Gastrocnemius medialis (tissue), 4 donors: ENCODE measurements at regions not wholly inside any gene's neighbourhood (a gene's known extent, or its start where the extent isn't known, plus 50 kb on each side); places are given as distances from the start of the nearest gene placed in this dataset.

Experiments
- ATAC-seq, 2 donors: fragments of 150-250 bp; one replicate each; pipeline ENCODE4 v1.9.1; 2016
- DNase-seq, 2 donors: peaks; one replicate each; pipeline ENCODE4 v3.0.0-alpha.2; 2019
- H3K27ac ChIP-seq, 4 donors: fragments of 200-600 bp; sonication (generic); 1 replicate in 1 of 4; 2 replicates in 3 of 4; pipeline ENCODE4 v1.5.1; 2016 to 2018; ENCODE audit warnings: mild to moderate bottlenecking in 2 of 4, moderate library complexity in 1 of 4
- H3K27me3 ChIP-seq, 3 donors: fragments of 200-600 bp; sonication (generic) in 2 of 3; 1 replicate in 1 of 3; 2 replicates in 2 of 3; pipeline versions ENCODE4 v1.5.1 to v1.6.0; 2016 to 2019; ENCODE audit warnings: mild to moderate bottlenecking in 1 of 3, moderate library complexity in 1 of 3
- H3K36me3 ChIP-seq, 2 donors: fragments of 200-600 bp; sonication (generic) in 1 of 2; one replicate each; pipeline ENCODE4 v1.5.1; 2017 to 2018
- H3K4me1 ChIP-seq, 2 donors: fragments of 200-600 bp; sonication (generic) in 1 of 2; one replicate each; pipeline ENCODE4 v1.5.1; 2016 to 2017; ENCODE audit warnings: mild to moderate bottlenecking in 2 of 2
- H3K4me3 ChIP-seq, 4 donors: fragments of 200-600 bp; sonication (generic) in 3 of 4; 1 replicate in 1 of 4; 2 replicates in 3 of 4; pipeline ENCODE4 v1.5.1; 2016 to 2019; ENCODE audit warnings: mild to moderate bottlenecking in 2 of 4
- H3K9me3 ChIP-seq, 3 donors: fragments of 200-600 bp; sonication (generic) in 2 of 3; 1 replicate in 1 of 3; 2 replicates in 2 of 3; pipeline ENCODE4 v1.5.1; 2016 to 2019
- CTCF ChIP-seq, 5 experiments: fragments of 450-650 bp in 3 of 5; fragments of 200-600 bp in 2 of 5; sonication (generic) in 2 of 5; IDR thresholded peaks in 4 of 5; conservative IDR thresholded peaks in 1 of 5; 1 replicate in 4 of 5; 2 replicates in 1 of 5; pipeline ENCODE4 v1.5.1; 2016 to 2019; ENCODE audit warnings: antibody characterized with exemption in 5 of 5, mild to moderate bottlenecking in 3 of 5, moderate library complexity in 3 of 5
- POLR2A ChIP-seq, 2 donors: fragments of 450-650 bp; IDR thresholded peaks; one replicate each; pipeline ENCODE4 v1.6.1; 2017; ENCODE audit warnings: antibody characterized with exemption in 2 of 2, mild to moderate bottlenecking in 2 of 2, moderate library complexity in 2 of 2
- in situ Hi-C, 4 donors: fragments of 200-750 bp; cut with MboI; loops; one replicate each; pipeline versions ENCODE4 v1.15.0 to v1.8.0; 2017; ENCODE audit warnings: low sequenced_read_pairs in 4 of 4
- intact Hi-C: fragments of 100-400 bp; cut with DNase I; formaldehyde crosslinking; loops from one replicate; pipeline ENCODE4 v1.15.1; 2023; ENCODE audit warnings: low total_unique reads

- DNase-seq = no peak
- Histone ChIP-seq H3K9me3 (no peaks in the 10 kb centered on the region), H3K27ac (no peak overlapping the region), H3K4me1 (no peaks in the 10 kb centered on the region), H3K27me3 (no peaks in the 10 kb centered on the region), H3K4me3 (no peak overlapping the region), H3K36me3 (no peaks in the 10 kb centered on the region)
- in situ Hi-C loops (no loop called here), intact Hi-C loops (loop anchor here (5.0 kb wide), 1 partner anchor 466 kb away; no protein-coding TSS in a partner anchor)
- no peak for TF ChIP-seq POLR2A (IDR thresholded peaks at IDR 0.05)
- TF ChIP-seq CTCF (IDR thresholded peaks at IDR 0.05 in 4 of 5, conservative IDR thresholded peaks at IDR 0.05 in 1 of 5) = no peak
- ATAC-seq = no peak
Measured at GRCh38 chr6:11925805-11926204, 86.3 kb upstream of the HIVEP1 start.

- no peak for TF ChIP-seq CTCF (IDR thresholded peaks at IDR 0.05 in 4 of 5, conservative IDR thresholded peaks at IDR 0.05 in 1 of 5)
- TF ChIP-seq POLR2A (IDR thresholded peaks at IDR 0.05) = no peak
- Histone ChIP-seq H3K27ac (no peak overlapping the region), H3K9me3 (no peaks in the 10 kb centered on the region), H3K4me1 (no peaks in the 10 kb centered on the region), H3K4me3 (no peak overlapping the region), H3K27me3 (no peaks in the 10 kb centered on the region), H3K36me3 (no peaks in the 10 kb centered on the region)
- ATAC-seq (no peak), DNase-seq (no peak)
- in situ Hi-C loops (no loop called here), intact Hi-C loops (no loop called here)
Measured at GRCh38 chr6:11923621-11924020, 88.5 kb upstream of the HIVEP1 start.

- Histone ChIP-seq H3K27me3 (no peaks in the 10 kb centered on the region), H3K4me3 (no peak overlapping the region), H3K27ac (no peak overlapping the region), H3K36me3 (no peaks in the 10 kb centered on the region), H3K4me1 (peaks cover 0 to 3% of the 10 kb centered on the region in 2 donors), H3K9me3 (no peaks in the 10 kb centered on the region)
- in situ Hi-C loops = no loop called here
- DNase-seq (no peak), ATAC-seq (no peak)
- TF ChIP-seq CTCF (IDR thresholded peaks at IDR 0.05 in 4 of 5, conservative IDR thresholded peaks at IDR 0.05 in 1 of 5) (no peak), POLR2A (IDR thresholded peaks at IDR 0.05) (no peak)
- intact Hi-C loops = no loop called here
Measured at GRCh38 chr6:11922901-11923300, 89.2 kb upstream of the HIVEP1 start.

GRCh38 chr6:11921751-11922150 is 90.4 kb upstream of the HIVEP1 start:
- H3K27ac ChIP-seq = no peak overlapping the region
- in situ Hi-C loops = no loop called here

More at GRCh38 chr6:11921751-11922150, 90.4 kb upstream of the HIVEP1 start:
- ATAC-seq = no peak
- no peak for DNase-seq
- Histone ChIP-seq H3K9me3 (no peaks in the 10 kb centered on the region), H3K4me1 (peaks cover 0 to 3% of the 10 kb centered on the region in 2 donors), H3K36me3 (no peaks in the 10 kb centered on the region), H3K27me3 (no peaks in the 10 kb centered on the region), H3K4me3 (no peak overlapping the region)
- no peak for TF ChIP-seq CTCF (IDR thresholded peaks at IDR 0.05 in 4 of 5, conservative IDR thresholded peaks at IDR 0.05 in 1 of 5)
- TF ChIP-seq POLR2A (IDR thresholded peaks at IDR 0.05) = no peak
- intact Hi-C loops = no loop called here
